ENCODE measurements at regions not wholly inside any gene's neighbourhood (a gene's known extent, or its start where the extent isn't known, plus 50 kb on each side); places are given as distances from the start of the nearest gene placed in this dataset.

- Histone ChIP-seq H3K36me3 (ENCODE audit: control insufficient read depth, insufficient read depth, low read length) (no peaks in the 10 kb centered on the region), H3K9me3 (ENCODE audit: control insufficient read depth, low read length) (no peaks in the 10 kb centered on the region)
- 88 to 90% methylated on average over 2 of the region's 2 CpGs for WGBS, 2 experiments (ENCODE audit: insufficient coverage in 2 of 2)
These were observed 387.4 kb downstream of the MATN1 start for GRCh38 chr1:30335997-30336390.

GRCh38 chr1:30335389-30335996 lies 387.9 kb downstream of the MATN1 start:
- Histone ChIP-seq H3K9me3 (ENCODE audit: control insufficient read depth, low read length) (no peaks in the 10 kb centered on the region), H3K4me1 (ENCODE audit: control insufficient read depth, insufficient read depth, low read length, poor library complexity, severe bottlenecking) (no peaks in the 10 kb centered on the region), H3K27ac (ENCODE audit: low read depth, low read length, severe bottlenecking) (no peak overlapping the region), H3K36me3 (ENCODE audit: control insufficient read depth, insufficient read depth, low read length) (no peaks in the 10 kb centered on the region), H3K4me3 (ENCODE audit: extremely low read depth, insufficient read depth, low read length, poor library complexity, severe bottlenecking) (no peak overlapping the region)
- WGBS, 2 experiments (ENCODE audit: insufficient coverage in 2 of 2), result 78% methylated on average over 2 of the region's 3 CpGs

More at GRCh38 chr1:30335997-30336390, 387.4 kb downstream of the MATN1 start:
- no peak overlapping the region for H3K27ac ChIP-seq (ENCODE audit: low read depth, low read length, severe bottlenecking)
- H3K4me1 ChIP-seq (ENCODE audit: control insufficient read depth, insufficient read depth, low read length, poor library complexity, severe bottlenecking), result no peaks in the 10 kb centered on the region
- H3K4me3 ChIP-seq (ENCODE audit: extremely low read depth, insufficient read depth, low read length, poor library complexity, severe bottlenecking), result no peak overlapping the region

- 73 to 92% methylated on average over 2 of the region's 2 CpGs for WGBS, 2 experiments (ENCODE audit: insufficient coverage in 2 of 2)
- Histone ChIP-seq H3K4me1 (ENCODE audit: control insufficient read depth, insufficient read depth, low read length, poor library complexity, severe bottlenecking) (no peaks in the 10 kb centered on the region), H3K36me3 (ENCODE audit: control insufficient read depth, insufficient read depth, low read length) (no peaks in the 10 kb centered on the region), H3K27ac (ENCODE audit: low read depth, low read length, severe bottlenecking) (no peak overlapping the region), H3K9me3 (ENCODE audit: control insufficient read depth, low read length) (no peaks in the 10 kb centered on the region), H3K4me3 (ENCODE audit: extremely low read depth, insufficient read depth, low read length, poor library complexity, severe bottlenecking) (no peak overlapping the region)
These were observed 388.6 kb downstream of the MATN1 start for GRCh38 chr1:30334767-30335166.

GRCh38 chr1:30332116-30333094 lies 391.0 kb downstream of the MATN1 start:
- no peaks in the 10 kb centered on the region for H3K36me3 ChIP-seq (ENCODE audit: control insufficient read depth, insufficient read depth, low read length)
- no peak overlapping the region for H3K27ac ChIP-seq (ENCODE audit: low read depth, low read length, severe bottlenecking)
- H3K4me1 ChIP-seq (ENCODE audit: control insufficient read depth, insufficient read depth, low read length, poor library complexity, severe bottlenecking), result no peaks in the 10 kb centered on the region
- no peak overlapping the region for H3K4me3 ChIP-seq (ENCODE audit: extremely low read depth, insufficient read depth, low read length, poor library complexity, severe bottlenecking)
- H3K9me3 ChIP-seq (ENCODE audit: control insufficient read depth, low read length), result no peaks in the 10 kb centered on the region
- 86 to 89% methylated on average over 13 to 16 of the region's 18 CpGs for WGBS, 2 experiments (ENCODE audit: insufficient coverage in 2 of 2)

GRCh38 chr1:30331415-30332065 lies 391.8 kb downstream of the MATN1 start:
- Histone ChIP-seq H3K4me1 (ENCODE audit: control insufficient read depth, insufficient read depth, low read length, poor library complexity, severe bottlenecking) (no peaks in the 10 kb centered on the region), H3K4me3 (ENCODE audit: extremely low read depth, insufficient read depth, low read length, poor library complexity, severe bottlenecking) (no peak overlapping the region), H3K36me3 (ENCODE audit: control insufficient read depth, insufficient read depth, low read length) (no peaks in the 10 kb centered on the region), H3K9me3 (ENCODE audit: control insufficient read depth, low read length) (no peaks in the 10 kb centered on the region), H3K27ac (ENCODE audit: low read depth, low read length, severe bottlenecking) (no peak overlapping the region)
- WGBS, 2 experiments (ENCODE audit: insufficient coverage in 2 of 2), result 88 to 90% methylated on average over 7 to 8 of the region's 8 CpGs

GRCh38 chr1:30330644-30331043 lies 392.7 kb downstream of the MATN1 start:
- H3K27ac ChIP-seq (ENCODE audit: low read depth, low read length, severe bottlenecking), result no peak overlapping the region
- no peak overlapping the region for H3K4me3 ChIP-seq (ENCODE audit: extremely low read depth, insufficient read depth, low read length, poor library complexity, severe bottlenecking)
- no peaks in the 10 kb centered on the region for H3K36me3 ChIP-seq (ENCODE audit: control insufficient read depth, insufficient read depth, low read length)
- no peaks in the 10 kb centered on the region for H3K4me1 ChIP-seq (ENCODE audit: control insufficient read depth, insufficient read depth, low read length, poor library complexity, severe bottlenecking)
- WGBS, 2 experiments (ENCODE audit: insufficient coverage in 2 of 2), result 68 to 79% methylated on average over 4 to 6 of the region's 7 CpGs
- no peaks in the 10 kb centered on the region for H3K9me3 ChIP-seq (ENCODE audit: control insufficient read depth, low read length)

- Histone ChIP-seq H3K4me1 (ENCODE audit: control insufficient read depth, insufficient read depth, low read length, poor library complexity, severe bottlenecking) (no peaks in the 10 kb centered on the region), H3K4me3 (ENCODE audit: extremely low read depth, insufficient read depth, low read length, poor library complexity, severe bottlenecking) (no peak overlapping the region), H3K9me3 (ENCODE audit: control insufficient read depth, low read length) (no peaks in the 10 kb centered on the region), H3K36me3 (ENCODE audit: control insufficient read depth, insufficient read depth, low read length) (no peaks in the 10 kb centered on the region), H3K27ac (ENCODE audit: low read depth, low read length, severe bottlenecking) (no peak overlapping the region)
- 79 to 84% methylated on average over 10 to 14 of the region's 15 CpGs for WGBS, 2 experiments (ENCODE audit: insufficient coverage in 2 of 2)
These were observed 393.4 kb downstream of the MATN1 start for GRCh38 chr1:30329802-30330557.

GRCh38 chr1:30329263-30329753 lies 394.1 kb downstream of the MATN1 start:
- Histone ChIP-seq H3K4me3 (ENCODE audit: extremely low read depth, insufficient read depth, low read length, poor library complexity, severe bottlenecking) (no peak overlapping the region), H3K27ac (ENCODE audit: low read depth, low read length, severe bottlenecking) (no peak overlapping the region), H3K36me3 (ENCODE audit: control insufficient read depth, insufficient read depth, low read length) (no peaks in the 10 kb centered on the region), H3K4me1 (ENCODE audit: control insufficient read depth, insufficient read depth, low read length, poor library complexity, severe bottlenecking) (no peaks in the 10 kb centered on the region), H3K9me3 (ENCODE audit: control insufficient read depth, low read length) (no peaks in the 10 kb centered on the region)
- WGBS, 2 experiments (ENCODE audit: insufficient coverage in 2 of 2), result 82 to 88% methylated on average over 5 to 10 of the region's 12 CpGs

- Histone ChIP-seq H3K4me3 (ENCODE audit: extremely low read depth, insufficient read depth, low read length, poor library complexity, severe bottlenecking) (no peak overlapping the region), H3K4me1 (ENCODE audit: control insufficient read depth, insufficient read depth, low read length, poor library complexity, severe bottlenecking) (no peaks in the 10 kb centered on the region), H3K9me3 (ENCODE audit: control insufficient read depth, low read length) (no peaks in the 10 kb centered on the region), H3K27ac (ENCODE audit: low read depth, low read length, severe bottlenecking) (no peak overlapping the region), H3K36me3 (ENCODE audit: control insufficient read depth, insufficient read depth, low read length) (no peaks in the 10 kb centered on the region)
- WGBS, 2 experiments (ENCODE audit: insufficient coverage in 2 of 2), result 84 to 91% methylated on average over 9 of the region's 9 CpGs
These were observed 394.8 kb downstream of the MATN1 start for GRCh38 chr1:30328401-30329262.

Data from mesodermal cell (in vitro differentiated cells).